ENCODE measurements at regions not wholly inside any gene's neighbourhood (a gene's known extent, or its start where the extent isn't known, plus 50 kb on each side); places are given as distances from the start of the nearest gene placed in this dataset.

DNA sequence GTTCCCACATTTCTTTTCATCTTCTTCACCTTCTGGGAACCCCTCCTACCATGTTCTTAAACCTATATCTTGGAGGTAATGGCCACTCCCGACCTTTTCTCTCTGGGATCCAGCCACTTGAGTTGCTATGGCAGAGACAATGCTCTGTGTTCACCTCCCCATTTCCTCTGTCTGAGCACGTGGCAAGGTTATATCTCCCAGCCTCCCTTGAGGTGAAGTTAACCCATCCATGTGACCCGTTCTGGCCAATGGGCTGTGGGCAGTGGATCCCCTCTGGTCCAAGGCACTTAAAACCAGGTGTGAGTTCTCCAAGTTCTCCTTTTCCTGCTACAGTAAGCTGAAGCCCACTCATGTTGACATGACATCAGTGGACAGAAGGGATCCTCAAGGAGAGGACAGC, 261.4 kb downstream of the LRFN2 start:
- TF ChIP-seq, protein P1, sequence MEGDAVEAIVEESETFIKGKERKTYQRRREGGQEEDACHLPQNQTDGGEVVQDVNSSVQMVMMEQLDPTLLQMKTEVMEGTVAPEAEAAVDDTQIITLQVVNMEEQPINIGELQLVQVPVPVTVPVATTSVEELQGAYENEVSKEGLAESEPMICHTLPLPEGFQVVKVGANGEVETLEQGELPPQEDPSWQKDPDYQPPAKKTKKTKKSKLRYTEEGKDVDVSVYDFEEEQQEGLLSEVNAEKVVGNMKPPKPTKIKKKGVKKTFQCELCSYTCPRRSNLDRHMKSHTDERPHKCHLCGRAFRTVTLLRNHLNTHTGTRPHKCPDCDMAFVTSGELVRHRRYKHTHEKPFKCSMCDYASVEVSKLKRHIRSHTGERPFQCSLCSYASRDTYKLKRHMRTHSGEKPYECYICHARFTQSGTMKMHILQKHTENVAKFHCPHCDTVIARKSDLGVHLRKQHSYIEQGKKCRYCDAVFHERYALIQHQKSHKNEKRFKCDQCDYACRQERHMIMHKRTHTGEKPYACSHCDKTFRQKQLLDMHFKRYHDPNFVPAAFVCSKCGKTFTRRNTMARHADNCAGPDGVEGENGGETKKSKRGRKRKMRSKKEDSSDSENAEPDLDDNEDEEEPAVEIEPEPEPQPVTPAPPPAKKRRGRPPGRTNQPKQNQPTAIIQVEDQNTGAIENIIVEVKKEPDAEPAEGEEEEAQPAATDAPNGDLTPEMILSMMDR (IDR thresholded peaks at IDR 0.05; ENCODE audit: poor library complexity), result no peak
- TF ChIP-seq EZH2 (IDR thresholded peaks at IDR 0.05; ENCODE audit: borderline replicate concordance), result no peak
- TF ChIP-seq EZH2phosphoT487 (IDR thresholded peaks at IDR 0.05; ENCODE audit: low read depth, severe bottlenecking, unreplicated experiment), result no peak
